NCI-H226 (cell line): ENCODE measurements at regions not wholly inside any gene's neighbourhood (a gene's known extent, or its start where the extent isn't known, plus 50 kb on each side); places are given as distances from the start of the nearest gene placed in this dataset.

ENCODE experiments used
- DNase-seq: peaks from one replicate; pipeline ENCODE4 v3.0.0-alpha.2; 2015

- no peak for DNase-seq
Measured at GRCh38 chr2:100222844-100223243, 80.5 kb upstream of the AFF3 start.

GRCh38 chr2:100218552-100218951 is 76.2 kb upstream of the AFF3 start:
- no peak for DNase-seq

GRCh38 chr2:100217323-100217722 is 74.9 kb upstream of the AFF3 start:
- DNase-seq = no peak

DNA sequence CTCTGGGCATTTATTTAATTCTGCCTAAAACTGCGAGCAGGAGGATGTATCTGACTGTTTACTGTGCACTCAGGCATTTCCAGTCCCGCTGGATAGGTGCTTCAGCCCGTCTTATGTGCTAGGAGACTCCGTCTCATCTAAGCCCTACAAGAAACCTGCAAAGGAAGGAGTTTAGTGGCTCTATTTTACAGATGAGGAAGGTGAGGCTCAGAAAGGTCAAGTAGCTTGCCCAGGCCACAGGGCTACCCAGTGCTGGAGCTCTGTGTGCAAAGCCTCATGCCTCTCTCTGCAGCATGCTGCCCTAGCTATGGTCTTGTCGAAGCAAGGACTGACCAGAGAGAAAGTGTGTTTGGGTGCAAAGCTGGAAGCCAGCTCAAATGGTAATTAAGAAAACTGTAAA is 73.6 kb upstream of the AFF3 start:
- DNase-seq = no peak

DNA sequence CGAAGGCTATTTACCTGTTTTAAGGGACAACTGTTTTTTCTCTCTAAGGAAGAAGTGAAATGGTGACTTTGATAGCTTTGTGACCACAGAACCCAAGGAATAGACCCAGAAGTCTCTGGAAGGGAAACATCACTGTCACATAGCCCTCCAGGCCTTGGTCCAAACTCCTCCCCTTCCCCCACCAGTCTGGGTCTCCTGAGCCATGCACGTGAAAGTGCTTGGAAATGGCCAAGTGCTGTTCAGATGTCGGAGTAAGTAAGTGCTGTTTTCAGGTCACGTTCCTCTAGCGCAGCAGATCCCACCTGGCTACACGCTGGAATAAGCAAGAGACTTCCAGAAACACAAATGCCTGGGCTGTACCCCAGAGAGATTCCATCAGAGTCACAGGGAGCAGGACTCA is 73.0 kb upstream of the AFF3 start:
- no peak for DNase-seq

DNA sequence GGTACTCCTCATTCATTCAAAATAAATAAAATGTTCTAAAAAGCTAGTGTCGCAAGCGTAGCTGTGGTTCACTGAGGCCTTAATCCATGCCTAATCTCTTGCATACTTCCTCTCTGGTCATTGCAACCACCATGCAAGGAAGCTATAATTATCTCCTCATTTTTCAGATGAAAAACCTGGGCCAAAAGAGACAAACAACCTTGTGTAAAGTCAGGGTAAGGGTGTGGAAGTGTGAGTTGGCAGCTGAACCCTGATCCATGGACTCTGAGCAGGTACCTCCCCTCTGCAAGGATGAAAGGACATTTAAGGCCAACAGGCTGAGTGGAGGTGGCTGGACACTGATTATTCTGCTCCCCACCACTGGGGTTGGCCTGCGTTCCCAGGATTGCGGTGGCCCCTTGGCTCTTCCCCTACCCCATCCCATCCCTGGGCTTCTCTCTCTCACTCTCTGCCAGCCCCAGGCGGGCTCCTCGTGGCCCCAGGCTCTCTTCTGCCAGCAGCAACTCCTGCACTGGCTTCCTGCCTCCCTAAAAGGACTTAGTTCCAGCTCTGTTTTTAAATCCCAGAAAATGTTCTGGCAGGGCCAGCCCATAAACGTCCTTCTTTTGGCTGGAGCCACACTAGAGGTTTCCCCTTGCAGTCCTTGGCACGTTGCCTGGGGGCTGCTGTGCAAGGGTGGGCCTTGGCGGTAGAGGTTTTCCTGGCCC is 72.0 kb upstream of the AFF3 start:
- no peak for DNase-seq

DNA sequence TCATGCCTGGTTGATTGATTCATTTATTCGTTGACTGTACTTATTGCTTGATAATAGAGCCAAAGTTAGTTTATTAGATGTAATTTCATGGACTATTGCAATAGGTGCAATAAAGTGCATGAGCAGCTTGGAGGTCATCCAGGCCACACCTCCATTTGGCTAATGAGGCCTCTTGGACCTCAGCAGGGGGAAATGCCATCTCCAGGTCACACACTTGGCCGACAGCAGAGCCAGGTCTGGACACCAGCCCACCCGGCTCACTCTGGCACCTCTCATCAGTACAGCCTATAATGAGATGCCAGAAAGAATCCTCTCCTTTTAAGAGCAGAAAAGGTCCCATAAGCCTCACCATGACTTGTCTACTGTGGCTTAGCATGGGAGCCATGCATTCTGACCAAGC is 71.2 kb upstream of the AFF3 start:
- no peak for DNase-seq

DNA sequence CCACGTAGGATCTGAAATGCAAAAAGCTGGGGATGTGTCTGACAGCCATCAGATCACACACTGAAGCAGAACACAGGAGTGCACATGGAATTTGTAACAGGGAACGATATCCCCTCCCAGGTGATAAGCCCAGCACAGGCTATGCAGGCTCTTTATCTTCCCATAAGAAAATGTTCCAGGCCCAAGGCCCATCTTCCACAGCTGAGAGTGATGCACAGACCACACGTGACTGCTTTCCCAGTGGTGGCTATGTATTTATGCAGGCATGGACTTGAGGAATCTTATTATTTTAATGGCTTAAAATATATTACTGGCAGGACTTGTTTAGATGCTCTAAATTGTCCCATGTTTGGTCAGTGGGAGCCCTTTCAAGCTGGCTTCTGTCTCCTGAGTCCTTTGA is 70.5 kb upstream of the AFF3 start:
- DNase-seq = no peak

GRCh38 chr2:100211521-100211920 is 69.1 kb upstream of the AFF3 start:
- no peak for DNase-seq

GRCh38 chr2:100208141-100208770 is 65.9 kb upstream of the AFF3 start:
- DNase-seq = no peak

DNA sequence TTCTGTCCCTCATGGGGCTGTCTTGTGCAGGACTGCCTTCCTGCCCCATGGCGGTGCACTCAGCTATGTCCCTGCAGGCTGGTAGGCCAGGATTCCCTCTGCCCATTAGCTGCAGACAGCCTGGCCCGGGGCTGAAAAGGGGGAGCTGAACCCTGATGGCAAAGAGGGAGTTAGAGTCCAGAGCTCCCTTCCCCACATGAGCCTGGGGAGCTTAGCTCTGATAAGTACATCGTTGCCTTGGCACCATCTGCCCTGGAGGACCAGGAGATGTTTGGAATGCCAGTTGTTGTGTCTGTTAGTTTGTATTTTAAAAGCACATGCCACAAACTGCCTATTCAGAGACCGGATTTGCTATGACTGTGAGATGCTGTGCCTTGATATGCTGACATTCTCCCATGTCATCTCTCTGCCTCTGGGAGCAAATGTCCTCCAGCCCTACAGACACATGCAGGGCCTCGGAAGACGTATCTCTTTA is 65.1 kb upstream of the AFF3 start:
- no peak for DNase-seq

DNA sequence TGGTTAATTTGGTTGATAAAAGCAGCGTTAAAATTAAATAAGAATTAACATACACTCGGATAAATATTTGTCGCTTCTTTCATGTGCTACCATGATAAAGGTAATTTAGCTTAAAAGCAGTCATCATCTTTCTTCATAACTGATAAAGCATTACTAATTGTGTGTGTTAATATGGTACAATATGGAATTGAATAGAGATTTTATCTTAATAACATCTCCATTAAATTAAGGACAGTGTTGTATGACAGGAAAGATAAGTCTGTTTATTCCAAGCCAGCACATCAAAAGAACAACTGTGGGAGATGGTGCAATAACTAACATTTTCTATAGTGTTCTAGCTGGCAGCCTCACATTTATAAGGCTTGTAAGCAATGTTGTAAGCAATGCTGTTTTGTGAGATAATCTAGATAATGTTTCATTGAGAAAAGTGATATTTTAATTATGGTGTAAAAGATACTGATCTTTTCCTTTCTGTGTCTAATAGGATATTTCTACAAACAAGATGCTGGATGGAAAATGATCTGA is 64.4 kb upstream of the AFF3 start:
- no peak for DNase-seq

- no peak for DNase-seq
Measured at GRCh38 chr2:100205174-100205573, 62.8 kb upstream of the AFF3 start.

DNA sequence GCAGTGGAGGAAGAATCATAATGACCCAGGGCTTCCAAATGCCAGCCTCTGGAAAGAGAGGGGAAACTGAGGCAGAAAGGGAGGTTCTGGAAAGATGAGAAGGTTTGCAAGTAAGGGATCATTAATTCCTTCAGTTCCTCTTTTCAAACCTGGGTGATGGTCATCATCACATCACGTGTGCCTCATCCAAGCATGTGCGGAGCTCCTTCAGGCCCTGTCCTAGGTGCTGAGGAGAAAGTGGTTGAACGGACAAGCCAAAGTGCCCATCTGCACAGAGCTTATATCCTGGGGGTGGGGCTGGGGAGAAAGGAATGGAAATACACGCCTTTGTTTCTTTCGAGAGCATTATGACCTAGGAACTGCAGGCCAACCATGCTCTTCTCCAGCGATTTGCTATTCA is 60.2 kb upstream of the AFF3 start:
- DNase-seq = no peak

GRCh38 chr2:100200985-100201384 is 58.6 kb upstream of the AFF3 start:
- no peak for DNase-seq

GRCh38 chr2:100199421-100199820 is 57.0 kb upstream of the AFF3 start:
- no peak for DNase-seq

GRCh38 chr2:100198461-100199230 is 56.3 kb upstream of the AFF3 start:
- DNase-seq = no peak

- no peak for DNase-seq
Measured at GRCh38 chr2:100197631-100198153, 55.3 kb upstream of the AFF3 start.

GRCh38 chr2:100196786-100197494 is 54.5 kb upstream of the AFF3 start:
- no peak for DNase-seq

GRCh38 chr2:100195942-100196341 is 53.6 kb upstream of the AFF3 start:
- no peak for DNase-seq

- DNase-seq = no peak
Measured at GRCh38 chr2:100194951-100195350, 52.6 kb upstream of the AFF3 start.

GRCh38 chr2:100193291-100193710 is 50.9 kb upstream of the AFF3 start:
- peak; percentile 45 for DNase-seq

DNA sequence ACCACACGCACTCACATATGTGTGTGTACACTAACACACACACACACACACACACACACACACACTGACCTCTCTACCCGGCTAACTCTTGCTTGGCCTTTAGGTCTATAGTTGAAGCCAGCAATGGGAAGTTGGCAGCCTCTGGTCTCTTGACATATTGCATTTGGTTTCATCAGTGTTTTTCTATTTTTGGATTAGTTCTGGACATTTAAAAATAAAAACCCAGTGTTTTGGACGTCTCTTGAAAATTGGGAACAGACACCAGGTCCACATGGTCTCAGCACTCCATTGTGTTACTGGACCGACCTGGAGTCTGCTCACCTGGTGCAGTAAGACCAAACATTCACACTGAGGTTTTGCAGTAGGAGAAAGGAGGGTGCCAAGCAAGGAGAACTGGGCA is 50.4 kb upstream of the AFF3 start:
- no peak for DNase-seq
